Left lung (tissue), 4 donors: ENCODE measurements at regions not wholly inside any gene's neighbourhood (a gene's known extent, or its start where the extent isn't known, plus 50 kb on each side); places are given as distances from the start of the nearest gene placed in this dataset.
A peak's percentile ranks its signal among the peaks of the same experiment; 100 is the strongest.

Source experiments
- ATAC-seq: fragments of 200-7000 bp; cut with Tn5 transposase; one replicate; pipeline ENCODE4 v1.9.1; 2020; ENCODE audit warnings: moderate library complexity
- DNase-seq, 4 donors: peaks; one replicate each; pipeline ENCODE4 v3.0.0-alpha.2; 2013 to 2020
- H3K27ac ChIP-seq, 2 donors: fragments of 200-600 bp; sonication (generic) in 1 of 2; one replicate each; pipeline versions ENCODE4 v1.5.0 to v1.8.0; 2020 to 2021
- H3K27me3 ChIP-seq, 2 donors: fragments of 200-600 bp; sonication (generic) in 1 of 2; one replicate each; pipeline versions ENCODE4 v1.5.0 to v1.8.0; 2020 to 2021
- H3K36me3 ChIP-seq, 2 donors: fragments of 200-600 bp; sonication (generic) in 1 of 2; one replicate each; pipeline versions ENCODE4 v1.5.0 to v1.8.0; 2020 to 2021
- H3K4me1 ChIP-seq, 2 donors: fragments of 200-600 bp; one replicate each; pipeline ENCODE4 v1.8.0; 2021
- H3K4me3 ChIP-seq, 2 donors: fragments of 200-600 bp; sonication (generic) in 1 of 2; one replicate each; pipeline versions ENCODE4 v1.5.0 to v1.8.0; 2020 to 2021; ENCODE audit warnings: mild to moderate bottlenecking in 1 of 2
- H3K9me3 ChIP-seq, 2 donors: fragments of 200-600 bp; sonication (generic) in 1 of 2; one replicate each; pipeline versions ENCODE4 v1.5.0 to v1.8.0; 2020 to 2021
- intact Hi-C, 2 donors: fragments of 100-400 bp; cut with DNase I; formaldehyde crosslinking; loops; one replicate each; pipeline versions ENCODE4 v1.11.2 to v1.14.2; 2022
- TF ChIP-seq, protein P1 (sequence below), 2 donors: fragments of 200-600 bp; sonication (generic) in 1 of 2; IDR thresholded peaks; one replicate each; pipeline versions ENCODE4 v1.5.0 to v1.8.0; 2021; ENCODE audit warnings: antibody characterized with exemption in 2 of 2
- donor health status: DM: no; HTN: yes; CAD: no.
- donor health status: DM: no; HTN: no; CAD: no.

DNA sequence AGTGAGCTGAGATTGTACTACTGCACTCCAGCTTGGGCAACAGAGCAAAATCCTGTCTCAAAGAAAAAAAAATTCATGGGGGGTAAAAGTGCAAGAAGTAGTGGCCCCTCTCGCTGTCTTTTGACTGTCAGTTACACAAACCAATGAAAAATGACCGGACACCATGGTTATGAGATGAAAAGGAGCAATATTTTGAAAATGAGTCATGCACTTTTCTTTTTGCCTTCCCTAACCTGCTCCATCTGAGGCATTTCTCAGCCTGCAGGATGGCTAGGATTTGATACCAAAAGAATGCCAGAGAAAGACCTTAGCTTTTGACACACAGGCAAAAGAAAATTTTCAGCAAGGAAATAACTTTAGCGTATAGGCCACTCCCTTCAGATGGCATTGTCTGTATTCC is 181.7 kb upstream of the ARID1B start:
- no peaks in the 10 kb centered on the region for H3K36me3 ChIP-seq
- ATAC-seq (no peak), DNase-seq (no peak)
- intact Hi-C loops: no loop called here
- no peak overlapping the region for H3K4me3 ChIP-seq
- TF ChIP-seq, protein P1, sequence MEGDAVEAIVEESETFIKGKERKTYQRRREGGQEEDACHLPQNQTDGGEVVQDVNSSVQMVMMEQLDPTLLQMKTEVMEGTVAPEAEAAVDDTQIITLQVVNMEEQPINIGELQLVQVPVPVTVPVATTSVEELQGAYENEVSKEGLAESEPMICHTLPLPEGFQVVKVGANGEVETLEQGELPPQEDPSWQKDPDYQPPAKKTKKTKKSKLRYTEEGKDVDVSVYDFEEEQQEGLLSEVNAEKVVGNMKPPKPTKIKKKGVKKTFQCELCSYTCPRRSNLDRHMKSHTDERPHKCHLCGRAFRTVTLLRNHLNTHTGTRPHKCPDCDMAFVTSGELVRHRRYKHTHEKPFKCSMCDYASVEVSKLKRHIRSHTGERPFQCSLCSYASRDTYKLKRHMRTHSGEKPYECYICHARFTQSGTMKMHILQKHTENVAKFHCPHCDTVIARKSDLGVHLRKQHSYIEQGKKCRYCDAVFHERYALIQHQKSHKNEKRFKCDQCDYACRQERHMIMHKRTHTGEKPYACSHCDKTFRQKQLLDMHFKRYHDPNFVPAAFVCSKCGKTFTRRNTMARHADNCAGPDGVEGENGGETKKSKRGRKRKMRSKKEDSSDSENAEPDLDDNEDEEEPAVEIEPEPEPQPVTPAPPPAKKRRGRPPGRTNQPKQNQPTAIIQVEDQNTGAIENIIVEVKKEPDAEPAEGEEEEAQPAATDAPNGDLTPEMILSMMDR (IDR thresholded peaks at IDR 0.05): no peak
- no peaks in the 10 kb centered on the region for H3K9me3 ChIP-seq
- H3K27me3 ChIP-seq: no peaks in the 10 kb centered on the region
- no peak overlapping the region for H3K27ac ChIP-seq
- peaks cover 0 to 3% of the 10 kb centered on the region in 2 donors for H3K4me1 ChIP-seq

DNA sequence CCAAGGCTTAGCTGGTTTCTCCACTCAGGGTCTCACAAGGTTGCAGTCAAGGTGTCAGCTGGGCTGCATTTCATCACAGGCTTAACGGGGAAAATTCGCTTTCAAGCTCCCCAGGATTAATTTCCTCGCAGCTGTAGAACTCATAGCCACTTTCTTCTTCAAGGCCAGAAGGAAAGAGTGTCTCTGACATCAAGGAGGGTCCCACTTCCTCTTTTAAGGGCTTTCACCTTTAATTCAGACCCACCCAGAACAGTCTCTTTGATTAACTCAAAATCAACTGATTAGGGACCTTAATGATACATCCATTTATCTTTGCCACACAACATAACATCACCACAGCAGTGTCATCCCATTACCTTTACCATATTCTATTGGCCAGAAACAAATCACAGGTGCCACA is 183.3 kb upstream of the ARID1B start:
- no peaks in the 10 kb centered on the region for H3K36me3 ChIP-seq
- no peak for ATAC-seq
- intact Hi-C loops: no loop called here

DNA sequence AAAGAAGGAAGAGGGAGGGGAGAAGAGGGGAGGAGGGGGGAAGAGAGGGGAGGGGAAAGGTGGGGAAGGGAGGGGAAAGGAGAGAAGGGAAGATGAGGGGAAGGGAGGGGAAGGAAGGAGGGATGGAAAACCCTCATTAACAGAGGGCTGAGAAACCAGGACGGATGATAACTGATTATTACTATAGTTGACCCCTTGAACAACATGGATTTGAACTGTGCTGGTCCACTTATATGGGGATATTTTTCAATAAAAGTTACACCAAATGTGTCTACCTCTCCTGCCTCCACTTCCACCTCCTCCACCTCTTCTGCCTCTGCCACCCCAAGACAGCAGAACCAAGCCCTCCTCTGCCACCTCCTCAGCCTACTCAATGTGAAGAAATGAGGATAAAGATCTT is 184.1 kb upstream of the ARID1B start:
- no peak overlapping the region for H3K4me3 ChIP-seq
- no peaks in the 10 kb centered on the region for H3K36me3 ChIP-seq
- no peaks in the 10 kb centered on the region for H3K27me3 ChIP-seq
- no peak for ATAC-seq
- peaks cover 0 to 4% of the 10 kb centered on the region in 2 donors for H3K4me1 ChIP-seq
- H3K27ac ChIP-seq: no peak overlapping the region
- no peaks in the 10 kb centered on the region for H3K9me3 ChIP-seq
- intact Hi-C loops: no loop called here
- TF ChIP-seq, protein P1 (IDR thresholded peaks at IDR 0.05): no peak
- no peak for DNase-seq

More for the DNA sequence above, 183.3 kb upstream of the ARID1B start:
- Histone ChIP-seq H3K4me3 (no peak overlapping the region), H3K27ac (no peak overlapping the region), H3K27me3 (no peaks in the 10 kb centered on the region), H3K4me1 (peaks cover 0 to 4% of the 10 kb centered on the region in 2 donors), H3K9me3 (no peaks in the 10 kb centered on the region)
- no peak for DNase-seq
- TF ChIP-seq, protein P1 (IDR thresholded peaks at IDR 0.05): no peak

DNA sequence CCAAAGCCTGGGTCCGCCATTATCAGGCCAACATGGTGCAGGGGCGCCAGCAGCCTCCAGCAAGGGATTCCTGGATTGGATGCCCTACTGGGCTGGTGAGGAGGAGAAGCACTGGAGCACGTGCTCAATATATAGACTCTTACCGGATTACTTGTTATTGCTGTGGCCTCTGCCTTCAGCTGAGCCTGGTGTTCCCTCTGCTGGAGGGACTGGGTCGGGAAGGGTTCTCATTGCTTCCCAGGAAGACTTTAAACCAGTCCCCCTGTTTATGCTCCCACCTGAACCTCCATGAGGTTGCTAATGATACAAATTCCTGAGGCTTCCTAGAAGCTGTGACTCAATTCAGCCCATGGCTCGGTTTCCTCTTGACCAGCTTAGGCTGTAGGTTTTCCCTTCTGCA is 186.7 kb upstream of the ARID1B start:
- DNase-seq (no peak), ATAC-seq (no peak)
- no peaks in the 10 kb centered on the region for H3K36me3 ChIP-seq
- intact Hi-C loops: no loop called here
- H3K27ac ChIP-seq: no peak overlapping the region
- TF ChIP-seq, protein P1 (IDR thresholded peaks at IDR 0.05): no peak
- H3K4me1 ChIP-seq: peaks cover 0 to 4% of the 10 kb centered on the region in 2 donors
- H3K4me3 ChIP-seq: no peak overlapping the region
- no peaks in the 10 kb centered on the region for H3K27me3 ChIP-seq
- H3K9me3 ChIP-seq: no peaks in the 10 kb centered on the region

DNA sequence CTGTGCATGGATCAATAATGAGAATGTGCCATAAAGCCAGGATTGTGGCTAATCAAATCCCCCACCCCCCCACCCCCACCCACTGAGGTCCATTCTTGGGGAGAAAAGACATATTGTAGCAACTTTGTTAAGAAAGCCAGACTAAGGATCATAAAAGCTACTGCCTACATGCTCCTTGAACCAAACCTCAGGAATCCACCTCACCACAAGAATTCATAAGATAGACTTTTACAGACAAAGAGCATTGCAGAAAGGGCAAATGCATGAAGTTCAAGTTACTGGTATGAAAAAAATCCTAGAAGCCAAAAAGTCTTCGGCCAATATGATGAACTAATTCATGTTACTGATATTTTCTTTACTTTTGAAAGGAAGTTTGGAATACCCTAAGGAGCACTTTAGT is 187.9 kb upstream of the ARID1B start:
- ATAC-seq: peak; percentile 30
- peaks cover 0 to 4% of the 10 kb centered on the region in 2 donors for H3K4me1 ChIP-seq
- no peaks in the 10 kb centered on the region for H3K27me3 ChIP-seq
- H3K27ac ChIP-seq: no peak overlapping the region
- intact Hi-C loops: no loop called here
- no peaks in the 10 kb centered on the region for H3K36me3 ChIP-seq
- H3K4me3 ChIP-seq: no peak overlapping the region
- no peaks in the 10 kb centered on the region for H3K9me3 ChIP-seq
- no peak for DNase-seq
- TF ChIP-seq, protein P1 (IDR thresholded peaks at IDR 0.05): no peak
